HL-60 (cell line): ENCODE measurements at regions not wholly inside any gene's neighbourhood (a gene's known extent, or its start where the extent isn't known, plus 50 kb on each side); places are given as distances from the start of the nearest gene placed in this dataset.
A peak's percentile ranks its signal among the peaks of the same experiment; 100 is the strongest.

Experiments
- DNase-seq, 2 experiments: peaks; one replicate each; pipeline ENCODE4 v3.0.0-alpha.2; 2010 to 2020; ENCODE audit warnings: low read depth in 1 of 2, low spot score in 1 of 2
- H3K27ac ChIP-seq: fragments of 250-450 bp; sonication (Bioruptor Pico); replicated peaks from 2 replicates; pipeline ENCODE4 v1.5.1; 2020; ENCODE audit warnings: mild to moderate bottlenecking, moderate library complexity
- H3K27me3 ChIP-seq: fragments of 250-450 bp; sonication (Bioruptor Pico); 2 replicates; pipeline ENCODE4 v1.5.1; 2021; ENCODE audit warnings: mild to moderate bottlenecking, moderate library complexity; ENCODE audit not compliant: insufficient read depth, poor library complexity, severe bottlenecking
- H3K4me3 ChIP-seq: replicated peaks from 2 replicates; pipeline ENCODE4 v1.5.1; 2011; ENCODE audit warnings: mild to moderate bottlenecking, control low read depth, low read length; ENCODE audit not compliant: insufficient read depth
- CTCF ChIP-seq: IDR thresholded peaks from one replicate; pipeline ENCODE4 v1.5.1; 2011; ENCODE audit warnings: low read length, control low read depth, inconsistent platforms; ENCODE audit not compliant: insufficient read depth
- GABPA ChIP-seq: IDR thresholded peaks from 2 replicates; pipeline ENCODE4 v1.6.1; 2012; ENCODE audit warnings: low read depth
- POLR2AphosphoS5 ChIP-seq: IDR thresholded peaks from 2 replicates; pipeline ENCODE4 v1.6.1; 2012; ENCODE audit warnings: low read depth
- REST ChIP-seq: IDR thresholded peaks from 2 replicates; pipeline ENCODE4 v1.6.1; 2012; ENCODE audit warnings: low read depth; ENCODE audit not compliant: insufficient replicate concordance
- SPI1 ChIP-seq: IDR thresholded peaks from 2 replicates; pipeline ENCODE4 v1.6.1; 2012; ENCODE audit warnings: low read depth, mild to moderate bottlenecking, borderline replicate concordance

GRCh38 chr11:119480380-119481020 is 57.5 kb upstream of the THY1 start:
- H3K27ac ChIP-seq, result no peak overlapping the region
- H3K27me3 ChIP-seq, result peaks cover 3% of the 10 kb centered on the region
- H3K4me3 ChIP-seq, result no peak overlapping the region
- no peak for DNase-seq
- TF ChIP-seq POLR2AphosphoS5, result no peak
- TF ChIP-seq CTCF, result no peak
- TF ChIP-seq SPI1, result no peak
- TF ChIP-seq GABPA, result no peak
- no peak for TF ChIP-seq REST

GRCh38 chr11:119479685-119480275 is 56.8 kb upstream of the THY1 start:
- no peak overlapping the region for H3K4me3 ChIP-seq
- H3K27ac ChIP-seq, result no peak overlapping the region
- DNase-seq, result peak in 1 of 2 experiments; percentile 24
- H3K27me3 ChIP-seq, result peaks cover 3% of the 10 kb centered on the region
- TF ChIP-seq POLR2AphosphoS5, result no peak
- TF ChIP-seq CTCF, result peak; percentile 7
- TF ChIP-seq GABPA, result no peak
- no peak for TF ChIP-seq REST
- TF ChIP-seq SPI1, result no peak

- Histone ChIP-seq H3K4me3 (no peak overlapping the region), H3K27me3 (peaks cover 3% of the 10 kb centered on the region), H3K27ac (no peak overlapping the region)
- DNase-seq, result no peak
- TF ChIP-seq REST (no peak), CTCF (no peak), SPI1 (no peak), POLR2AphosphoS5 (no peak), GABPA (no peak)
These were observed 55.8 kb upstream of the THY1 start for GRCh38 chr11:119478711-119479285.
